SK-N-SH (cell line): ENCODE measurements at regions not wholly inside any gene's neighbourhood (a gene's known extent, or its start where the extent isn't known, plus 50 kb on each side); places are given as distances from the start of the nearest gene placed in this dataset.

Source experiments
- CTCF ChIA-PET: fragments of 300-600, 350-600 bp; formaldehyde crosslinking; extraction: SDS; loops from one replicate; lab custom pipeline; 2021; lab: Yijun Ruan, JAX
- POLR2A ChIA-PET: fragments of 350-600 bp; sonication (Branson Sonifier 250); formaldehyde crosslinking; extraction: SDS; loops from one replicate; lab custom pipeline; 2020; ENCODE audit warnings: antibody characterized with exemption, inconsistent platforms; lab: Yijun Ruan, JAX
- DNase-seq: peaks from one replicate; pipeline ENCODE4 v3.0.0; 2012
- H2AFZ ChIP-seq: fragments of 200-600 bp; sonication (generic); 2 replicates; pipeline ENCODE4 v1.8.1; 2016; ENCODE audit warnings: antibody characterized with exemption, mild to moderate bottlenecking, low read depth
- H3F3A ChIP-seq: fragments of 200-600 bp; sonication (generic); replicated peaks from 2 replicates; pipeline ENCODE3; 2016; ENCODE audit warnings: antibody characterized with exemption, mild to moderate bottlenecking; ENCODE audit not compliant: insufficient read depth
- H3K27ac ChIP-seq, 2 experiments: fragments of 200-500 bp in 1 of 2; fragments of 200-600 bp in 1 of 2; sonication (Bioruptor generic) in 1 of 2; sonication (generic), shearing (Covaris generic) in 1 of 2; 2 replicates each; pipeline versions ENCODE4 v1.5.1 to v1.6.1; 2014 to 2016; ENCODE audit warnings: low read depth in 2 of 2, inconsistent platforms in 1 of 2, low read length in 1 of 2, mild to moderate bottlenecking in 1 of 2, mixed read lengths in 1 of 2
- H3K27me3 ChIP-seq: fragments of 200-600 bp; sonication (generic), shearing (Covaris generic); 2 replicates; pipeline ENCODE4 v1.6.1; 2016; ENCODE audit warnings: mixed run types; ENCODE audit not compliant: insufficient read depth
- H3K36me3 ChIP-seq, 2 experiments: fragments of 200-500 bp in 1 of 2; fragments of 200-600 bp in 1 of 2; sonication (Bioruptor generic) in 1 of 2; sonication (generic) in 1 of 2; replicated peaks in 1 of 2; 2 replicates each; pipeline versions ENCODE3 to v1.5.1; 2014 to 2016; ENCODE audit warnings: low read length in 1 of 2, mild to moderate bottlenecking in 1 of 2; ENCODE audit not compliant: insufficient read depth in 2 of 2, control insufficient read depth in 1 of 2
- H3K4me1 ChIP-seq, 2 experiments: fragments of 200-500 bp in 1 of 2; fragments of 200-600 bp in 1 of 2; sonication (Bioruptor generic) in 1 of 2; sonication (generic), shearing (Covaris generic) in 1 of 2; 2 replicates each; pipeline versions ENCODE4 v1.5.1 to v1.6.1; 2014 to 2016; ENCODE audit warnings: low read depth in 1 of 2, low read length in 1 of 2, mixed run types in 1 of 2; ENCODE audit not compliant: insufficient read depth in 2 of 2, control insufficient read depth in 1 of 2
- H3K4me2 ChIP-seq: fragments of 200-600 bp; sonication (generic), shearing (Covaris generic); 2 replicates; pipeline ENCODE4 v1.6.1; 2017; ENCODE audit warnings: mixed run types
- H3K4me3 ChIP-seq, 2 experiments: fragments of 200-500 bp in 1 of 2; fragments of 200-600 bp in 1 of 2; sonication (Bioruptor generic) in 1 of 2; sonication (generic), shearing (Covaris generic) in 1 of 2; 2 replicates each; pipeline versions ENCODE4 v1.5.1 to v1.8.1; 2014 to 2016; ENCODE audit warnings: low read depth in 2 of 2, inconsistent platforms in 1 of 2, low read length in 1 of 2, mild to moderate bottlenecking in 1 of 2, mixed read lengths in 1 of 2, moderate library complexity in 1 of 2
- H3K79me2 ChIP-seq: fragments of 200-600 bp; sonication (generic); 2 replicates; pipeline ENCODE4 v1.8.1; 2017; ENCODE audit warnings: mild to moderate bottlenecking; ENCODE audit not compliant: insufficient read depth
- H3K9ac ChIP-seq: fragments of 200-600 bp; sonication (generic); 2 replicates; pipeline ENCODE4 v1.6.1; 2017; ENCODE audit warnings: mixed run types
- H3K9me2 ChIP-seq: fragments of 200-600 bp; sonication (generic); 2 replicates; pipeline ENCODE4 v1.6.1; 2017; ENCODE audit warnings: mixed run types
- H3K9me3 ChIP-seq: fragments of 200-600 bp; sonication (generic); 2 replicates; pipeline ENCODE4 v1.6.1; 2017; ENCODE audit warnings: mixed run types, mild to moderate bottlenecking, moderate library complexity
- H4K20me1 ChIP-seq: fragments of 200-600 bp; sonication (generic); 2 replicates; pipeline ENCODE4 v1.6.1; 2017; ENCODE audit warnings: mild to moderate bottlenecking, mixed run types; ENCODE audit not compliant: insufficient read depth
- CHD2 ChIP-seq: fragments of 150-350 bp; IDR thresholded peaks from 2 replicates; pipeline ENCODE4 v1.6.1; 2018; ENCODE audit warnings: low read length; ENCODE audit not compliant: partially characterized antibody
- CTCF ChIP-seq: fragments of 200-600 bp; sonication (generic); IDR thresholded peaks from 2 replicates; pipeline ENCODE4 v1.6.1; 2017; ENCODE audit warnings: antibody characterized with exemption, mild to moderate bottlenecking, moderate library complexity
- ELF1 ChIP-seq: IDR thresholded peaks from 2 replicates; pipeline ENCODE4 v1.4.0; 2012
- EZH2phosphoT487 ChIP-seq: fragments of 200-600 bp; sonication (generic); IDR thresholded peaks from 2 replicates; pipeline ENCODE4 v1.6.1; 2017; ENCODE audit warnings: low read depth, mixed run types, mild to moderate bottlenecking, antibody characterized with exemption, moderate library complexity, borderline replicate concordance
- FOSL2 ChIP-seq: IDR thresholded peaks from 2 replicates; pipeline ENCODE4 v1.4.0; 2012; ENCODE audit warnings: low read depth, mild to moderate bottlenecking, moderate library complexity, borderline replicate concordance
- FOXJ3 ChIP-seq: sonication (generic); formaldehyde crosslinking; IDR thresholded peaks from 2 replicates; pipeline ENCODE4 v1.5.1; 2020; ENCODE audit warnings: mild to moderate bottlenecking, missing genetic modification reagents
- JUND ChIP-seq: IDR thresholded peaks from 2 replicates; pipeline ENCODE4 v1.4.0; 2012
- MXI1 ChIP-seq: IDR thresholded peaks from 2 replicates; pipeline ENCODE4 v1.6.1; 2012; ENCODE audit warnings: mild to moderate bottlenecking, low read depth, low read length, improper control_type of control experiment
- PBX3 ChIP-seq: IDR thresholded peaks from 2 replicates; pipeline ENCODE4; 2012
- REST ChIP-seq: IDR thresholded peaks from 2 replicates; pipeline ENCODE4 v1.6.1; 2012; ENCODE audit warnings: mild to moderate bottlenecking, low read depth, low read length, moderate library complexity
- SMC3 ChIP-seq: IDR thresholded peaks from 2 replicates; pipeline ENCODE4 v1.6.1; 2012; ENCODE audit warnings: low read depth, low read length, improper control_type of control experiment
- TAF1 ChIP-seq: IDR thresholded peaks from 2 replicates; pipeline ENCODE4 v1.6.1; 2012; ENCODE audit warnings: low read depth, mild to moderate bottlenecking, low read length, moderate library complexity, borderline replicate concordance
- USF2 ChIP-seq: fragments of 150-350 bp; IDR thresholded peaks from 2 replicates; pipeline ENCODE4 v1.6.1; 2017; ENCODE audit warnings: antibody characterized with exemption, low read length, low read depth, borderline replicate concordance
- YY1 ChIP-seq: IDR thresholded peaks from 2 replicates; pipeline ENCODE4 v1.4.0; 2012; ENCODE audit warnings: low read depth, mild to moderate bottlenecking
- WGBS: methylation state at CpG from one replicate; pipeline ENCODE4 v1.1.6; 2017; ENCODE audit warnings: low lambda C conversion rate; 5-methylcytosine and 5-hydroxymethylcytosine counted together

GRCh38 chr5:91223886-91224285 is 159.2 kb downstream of the ARRDC3 start:
- ChIA-PET CTCF (interaction anchor here (1.4 kb wide), 1 partner anchor 161 kb away, joined by 9 read pairs; no protein-coding TSS in a partner anchor), POLR2A (interaction anchor here (1.4 kb wide), 1 partner anchor 160 kb away, joined by 3 read pairs; the partner anchor contains the start of gene ARRDC3)
- no peaks in the 10 kb centered on the region for H4K20me1 ChIP-seq
- H2AFZ ChIP-seq = no peak overlapping the region
- peaks cover 0 to 7% of the 10 kb centered on the region in 2 experiments; a peak in 1 of 4 replicates for H3K4me1 ChIP-seq
- no peak overlapping the region for H3K4me2 ChIP-seq
- H3K79me2 ChIP-seq = no peaks in the 10 kb centered on the region
- H3K9me3 ChIP-seq = no peaks in the 10 kb centered on the region
- H3K36me3 ChIP-seq = no peaks in the 10 kb centered on the region
- H3K9ac ChIP-seq = no peak overlapping the region
- no peak for DNase-seq
- no peak for TF ChIP-seq FOXJ3 (CRISPR knock-in tag)
- TF ChIP-seq JUND = no peak
- TF ChIP-seq USF2 = no peak
- no peak for TF ChIP-seq EZH2phosphoT487
- TF ChIP-seq FOSL2 = no peak
- TF ChIP-seq CTCF = no peak
- no peak for TF ChIP-seq PBX3
- no peak for TF ChIP-seq TAF1
- TF ChIP-seq ELF1 = no peak
- TF ChIP-seq YY1 = no peak
- TF ChIP-seq SMC3 = no peak
- TF ChIP-seq MXI1 = no peak
- TF ChIP-seq REST = no peak
- no peak for TF ChIP-seq CHD2
- H3K9me2 ChIP-seq = no peaks in the 10 kb centered on the region
- H3K27ac ChIP-seq = no peak overlapping the region
- H3F3A ChIP-seq = no peaks in the 10 kb centered on the region
- H3K27me3 ChIP-seq = no peaks in the 10 kb centered on the region
- 92% methylated on average over 1 of the region's 1 CpG for WGBS
- H3K4me3 ChIP-seq = no peak overlapping the region
